GM21367 (cell line): ENCODE measurements at regions not wholly inside any gene's neighbourhood (a gene's known extent, or its start where the extent isn't known, plus 50 kb on each side); places are given as distances from the start of the nearest gene placed in this dataset.

Experiments used
- ATAC-seq: cut with Tn5 transposase; IDR thresholded peaks from one replicate; pipeline ENCODE4 v1.9.1; 2021; ENCODE audit not compliant: unreplicated experiment

GRCh38 chr6:94099072-94099471 is 679.7 kb upstream of the EPHA7 start:
- no peak for ATAC-seq

- ATAC-seq = no peak
Observed at GRCh38 chr6:94095961-94096360, 676.6 kb upstream of the EPHA7 start.

- no peak for ATAC-seq
Observed at GRCh38 chr6:94089941-94090340, 670.6 kb upstream of the EPHA7 start.

- no peak for ATAC-seq
Observed at GRCh38 chr6:94088870-94089269, 669.5 kb upstream of the EPHA7 start.

GRCh38 chr6:94074764-94075163 is 655.4 kb upstream of the EPHA7 start:
- no peak for ATAC-seq

GRCh38 chr6:94071835-94072234 is 652.5 kb upstream of the EPHA7 start:
- no peak for ATAC-seq

GRCh38 chr6:94065707-94066337 is 646.5 kb upstream of the EPHA7 start:
- no peak for ATAC-seq

- no peak for ATAC-seq
Observed at GRCh38 chr6:94052749-94053148, 633.4 kb upstream of the EPHA7 start.

- ATAC-seq = no peak
Observed at GRCh38 chr6:94050515-94050914, 631.2 kb upstream of the EPHA7 start.

- no peak for ATAC-seq
Observed at GRCh38 chr6:94049001-94049400, 629.6 kb upstream of the EPHA7 start.

- ATAC-seq = no peak
Observed at GRCh38 chr6:94045099-94045829, 625.9 kb upstream of the EPHA7 start.

GRCh38 chr6:94041945-94042709 is 622.8 kb upstream of the EPHA7 start:
- ATAC-seq = no peak

GRCh38 chr6:94036024-94036423 is 616.7 kb upstream of the EPHA7 start:
- no peak for ATAC-seq

GRCh38 chr6:94027374-94027773 is 608.0 kb upstream of the EPHA7 start:
- ATAC-seq = no peak

- no peak for ATAC-seq
Observed at GRCh38 chr6:94026575-94026974, 607.2 kb upstream of the EPHA7 start.

GRCh38 chr6:94005835-94006234 is 586.5 kb upstream of the EPHA7 start:
- ATAC-seq = no peak

GRCh38 chr6:93992976-93993375 is 573.6 kb upstream of the EPHA7 start:
- ATAC-seq = no peak

- ATAC-seq = no peak
Observed at GRCh38 chr6:93989630-93990029, 570.3 kb upstream of the EPHA7 start.

- ATAC-seq = no peak
Observed at GRCh38 chr6:93985953-93986352, 566.6 kb upstream of the EPHA7 start.

GRCh38 chr6:93975159-93975558 is 555.8 kb upstream of the EPHA7 start:
- ATAC-seq = no peak

GRCh38 chr6:93974332-93974731 is 555.0 kb upstream of the EPHA7 start:
- ATAC-seq = no peak

GRCh38 chr6:93972791-93973190 is 553.4 kb upstream of the EPHA7 start:
- no peak for ATAC-seq
